Activated T-cell treated with anti-CD3 and anti-CD28 coated beads, Interleukin-2, amount 50 U/mL, for 72 hours (primary cell): ENCODE measurements at regions not wholly inside any gene's neighbourhood (a gene's known extent, or its start where the extent isn't known, plus 50 kb on each side); places are given as distances from the start of the nearest gene placed in this dataset.

ENCODE experiments used
- ATAC-seq, 2 donors: fragments of 150-1000 bp; cut with Tn5 transposase; replicated peaks in 1 of 2; 2 replicates each; pipeline ENCODE4 v1.10.0; 2021; ENCODE audit warnings: moderate library complexity in 2 of 2, mild to moderate bottlenecking in 1 of 2
- DNase-seq, 2 donors: peaks; one replicate each; pipeline ENCODE4 v3.0.0; 2021 to 2022; ENCODE audit warnings: mixed read lengths in 1 of 2
- H3K27ac Mint-ChIP-seq: one replicate; pipeline ENCODE4 v1.8.0; 2022; ENCODE audit warnings: mild to moderate bottlenecking, moderate library complexity, mixed read lengths
- H3K27me3 Mint-ChIP-seq: one replicate; pipeline ENCODE4 v1.8.0; 2022; ENCODE audit warnings: low read depth, mixed read lengths
- H3K36me3 Mint-ChIP-seq, 2 donors: one replicate each; pipeline ENCODE4 v1.8.0; 2022; ENCODE audit warnings: mixed read lengths in 2 of 2, mild to moderate bottlenecking in 1 of 2; ENCODE audit not compliant: insufficient read depth in 2 of 2
- H3K4me1 Mint-ChIP-seq: one replicate; pipeline ENCODE4 v1.8.0; 2022; ENCODE audit warnings: low read depth, mixed read lengths
- H3K4me3 Mint-ChIP-seq, 2 donors: one replicate each; pipeline ENCODE4 v1.8.0; 2022; ENCODE audit warnings: mild to moderate bottlenecking in 2 of 2, mixed read lengths in 2 of 2, moderate library complexity in 2 of 2
- H3K9me3 Mint-ChIP-seq, 2 donors: one replicate each; pipeline ENCODE4 v1.8.0; 2022; ENCODE audit warnings: mixed read lengths in 2 of 2

DNA sequence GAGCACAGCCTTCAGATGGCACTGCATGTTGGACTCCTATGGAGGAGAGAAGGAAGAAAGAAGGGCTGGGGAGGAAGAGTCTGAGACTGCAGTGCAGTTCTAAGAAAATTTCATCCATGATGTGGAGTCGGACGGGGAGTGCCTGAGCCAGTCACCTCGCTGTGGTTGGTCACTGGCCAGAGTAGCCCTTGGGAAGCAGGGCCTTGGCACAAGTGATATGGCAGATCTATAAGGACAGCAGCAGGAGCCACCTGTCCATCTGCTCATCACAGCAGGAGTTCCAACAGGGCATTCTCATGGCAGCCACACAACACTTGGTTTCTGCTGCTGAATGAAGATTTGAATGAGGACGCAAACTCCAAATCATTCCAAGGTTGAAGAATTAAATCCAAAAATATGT lies 314.8 kb downstream of the CYP26B1 start:
- Mint-ChIP-seq H3K36me3 (no peaks in the 10 kb centered on the region), H3K27me3 (no peaks in the 10 kb centered on the region), H3K27ac (no peak overlapping the region), H3K9me3 (no peaks in the 10 kb centered on the region), H3K4me3 (no peak overlapping the region), H3K4me1 (no peaks in the 10 kb centered on the region)
- DNase-seq (no peak), ATAC-seq (no peak)

DNA sequence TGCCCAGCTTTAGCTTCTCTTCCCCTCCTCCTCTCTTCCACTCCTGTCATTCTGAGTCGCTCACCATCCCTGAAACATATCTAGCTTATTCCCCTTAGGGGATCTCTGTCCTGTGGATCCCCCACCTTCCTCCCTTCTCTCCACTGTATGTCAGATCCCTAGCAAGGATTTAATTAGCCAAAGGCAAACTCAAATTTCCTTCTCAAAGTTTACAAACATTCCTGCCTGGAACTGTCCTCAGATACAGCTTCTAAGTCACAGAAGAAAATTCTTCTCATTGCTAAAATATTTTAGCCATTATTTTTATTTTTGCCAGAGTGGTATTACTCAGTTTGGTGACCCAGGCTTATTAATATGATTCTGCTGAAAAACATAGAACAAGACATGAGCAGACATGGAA lies 315.3 kb downstream of the CYP26B1 start:
- H3K9me3 Mint-ChIP-seq: no peaks in the 10 kb centered on the region
- DNase-seq (no peak), ATAC-seq (no peak)
- no peaks in the 10 kb centered on the region for H3K36me3 Mint-ChIP-seq
- H3K4me3 Mint-ChIP-seq: no peak overlapping the region
- no peak overlapping the region for H3K27ac Mint-ChIP-seq
- H3K4me1 Mint-ChIP-seq: no peaks in the 10 kb centered on the region
- no peaks in the 10 kb centered on the region for H3K27me3 Mint-ChIP-seq

DNA sequence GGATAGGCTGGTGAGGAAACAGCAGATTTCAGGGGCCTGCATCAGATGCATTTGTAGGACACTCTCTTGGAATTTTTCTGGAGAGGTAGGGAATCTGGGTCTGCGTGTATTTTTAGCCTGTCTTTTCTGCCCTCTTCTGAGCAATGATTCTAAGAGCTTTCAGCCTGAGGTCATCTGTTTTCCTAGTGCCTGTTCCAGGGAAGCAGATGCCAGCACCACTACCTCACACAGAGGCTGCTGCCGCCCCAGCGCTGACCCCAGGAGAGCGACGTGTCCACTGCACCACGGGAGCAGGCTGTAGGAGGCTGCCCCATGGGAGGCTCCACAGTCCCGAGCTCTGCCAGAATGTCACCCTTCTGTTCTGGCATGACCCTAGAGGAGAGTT lies 316.5 kb downstream of the CYP26B1 start:
- Mint-ChIP-seq H3K9me3 (no peaks in the 10 kb centered on the region), H3K27me3 (no peaks in the 10 kb centered on the region), H3K4me3 (no peak overlapping the region), H3K36me3 (no peaks in the 10 kb centered on the region), H3K4me1 (no peaks in the 10 kb centered on the region), H3K27ac (no peak overlapping the region)
- no peak for ATAC-seq
- DNase-seq: no peak

DNA sequence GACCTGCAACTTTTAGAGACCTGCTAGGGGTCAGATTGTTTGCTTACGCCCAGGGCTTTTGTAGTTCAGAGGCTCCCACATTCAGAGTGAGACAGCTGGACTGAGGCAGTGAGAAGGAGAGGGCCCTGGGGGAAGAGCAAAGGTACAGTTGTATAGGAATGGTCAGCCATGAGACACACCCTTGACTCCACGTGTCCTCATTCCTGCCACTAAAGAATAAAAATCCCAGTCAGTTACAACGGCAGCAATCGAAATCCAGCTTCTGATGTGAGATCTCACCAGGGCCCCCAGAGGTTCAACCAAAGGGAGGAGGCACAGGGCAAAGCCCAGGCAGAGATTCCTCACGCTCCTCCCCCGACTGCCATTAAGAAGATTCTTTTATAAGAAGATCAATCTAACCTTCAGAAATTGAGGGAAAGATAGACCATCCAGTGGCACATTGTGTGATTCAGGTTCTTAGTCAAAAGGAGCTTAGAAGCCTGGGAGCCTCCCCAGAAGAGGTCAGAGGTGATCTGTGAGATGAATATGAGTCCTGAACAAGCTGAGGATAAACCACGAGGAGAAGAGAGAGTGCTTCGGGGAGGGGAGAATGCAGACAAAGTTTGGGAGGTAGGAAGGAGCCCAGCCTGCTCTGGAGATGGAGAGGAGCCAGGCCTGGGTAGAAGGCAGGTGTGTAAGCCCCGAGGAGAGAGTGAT lies 317.0 kb downstream of the CYP26B1 start:
- DNase-seq (no peak), ATAC-seq (no peak)
- H3K4me3 Mint-ChIP-seq: no peak overlapping the region
- H3K4me1 Mint-ChIP-seq: no peaks in the 10 kb centered on the region
- H3K36me3 Mint-ChIP-seq: no peaks in the 10 kb centered on the region
- H3K27ac Mint-ChIP-seq: no peak overlapping the region
- H3K9me3 Mint-ChIP-seq: no peaks in the 10 kb centered on the region
- H3K27me3 Mint-ChIP-seq: no peaks in the 10 kb centered on the region

DNA sequence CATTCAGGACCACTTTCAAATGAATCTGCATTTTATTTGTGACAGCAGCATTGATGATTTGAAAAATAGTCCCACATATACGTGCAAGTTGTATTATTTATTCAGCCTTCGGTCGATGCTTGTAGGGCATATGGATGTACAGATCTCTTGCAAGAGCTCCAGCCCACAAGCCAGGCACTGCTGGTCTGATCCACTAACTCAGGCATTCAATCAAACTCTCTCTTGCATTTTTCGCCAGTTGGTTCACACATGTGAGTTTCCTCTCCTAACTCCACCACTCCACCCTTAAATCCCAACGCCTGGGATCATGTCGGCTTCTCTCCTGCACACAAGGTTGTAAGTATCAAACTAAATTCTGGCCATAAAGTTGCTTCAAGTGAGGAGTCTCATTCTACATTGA lies 318.7 kb downstream of the CYP26B1 start:
- H3K4me1 Mint-ChIP-seq: no peaks in the 10 kb centered on the region
- ATAC-seq: no peak
- H3K27ac Mint-ChIP-seq: no peak overlapping the region
- H3K27me3 Mint-ChIP-seq: peaks cover 8% of the 10 kb centered on the region
- H3K9me3 Mint-ChIP-seq: peaks cover 0 to 2% of the 10 kb centered on the region in 2 donors
- no peak for DNase-seq
- H3K36me3 Mint-ChIP-seq: no peaks in the 10 kb centered on the region
- H3K4me3 Mint-ChIP-seq: no peak overlapping the region

DNA sequence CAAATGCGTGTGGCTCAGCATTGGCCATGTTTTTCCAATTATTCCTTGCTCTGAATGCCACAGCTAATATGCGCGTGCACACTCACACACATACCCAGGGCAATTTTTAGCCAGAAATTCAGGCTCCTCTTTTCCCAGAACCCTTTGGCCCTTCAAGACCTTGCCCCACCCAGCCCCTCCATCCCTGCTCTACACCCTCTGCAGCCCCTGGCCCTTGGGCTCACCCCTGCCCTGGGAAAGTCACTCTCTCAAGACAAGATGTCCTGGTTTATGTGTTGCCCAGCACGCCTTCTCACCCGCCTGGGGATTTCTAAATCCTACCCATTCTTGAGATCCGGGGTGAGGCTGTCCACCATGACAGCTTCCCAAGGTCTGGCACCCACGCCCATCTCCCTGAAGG lies 319.7 kb downstream of the CYP26B1 start:
- Mint-ChIP-seq H3K27me3 (peaks cover 10% of the 10 kb centered on the region), H3K9me3 (peaks cover 0 to 2% of the 10 kb centered on the region in 2 donors), H3K4me1 (no peaks in the 10 kb centered on the region)

DNA sequence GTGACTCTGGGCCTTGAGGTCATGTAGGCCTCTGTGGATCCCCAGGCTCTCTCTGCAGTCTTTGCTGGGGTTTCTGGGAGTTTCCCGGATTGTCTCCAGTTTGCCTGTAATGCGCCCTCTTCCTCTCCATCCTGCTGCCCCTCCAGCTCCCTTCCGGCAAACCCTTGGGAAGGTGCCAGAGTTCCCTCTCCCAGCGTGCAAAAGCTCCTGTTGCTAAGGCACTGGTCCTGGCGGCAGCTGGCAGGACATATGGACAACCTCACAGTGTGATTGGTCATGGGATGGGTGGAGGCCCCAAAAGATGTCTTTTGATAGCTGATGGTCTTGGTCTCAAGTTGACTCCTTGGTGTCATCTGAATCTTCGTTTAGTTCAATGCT lies 320.1 kb downstream of the CYP26B1 start:
- no peak for ATAC-seq
- DNase-seq: no peak
- no peak overlapping the region for H3K27ac Mint-ChIP-seq
- no peaks in the 10 kb centered on the region for H3K36me3 Mint-ChIP-seq
- H3K27me3 Mint-ChIP-seq: peaks cover 13% of the 10 kb centered on the region
- no peak overlapping the region for H3K4me3 Mint-ChIP-seq
- no peaks in the 10 kb centered on the region for H3K4me1 Mint-ChIP-seq
- H3K9me3 Mint-ChIP-seq: peaks cover 0 to 4% of the 10 kb centered on the region in 2 donors

More for the DNA sequence above, 319.7 kb downstream of the CYP26B1 start:
- Mint-ChIP-seq H3K27ac (no peak overlapping the region), H3K36me3 (no peaks in the 10 kb centered on the region), H3K4me3 (no peak overlapping the region)
- DNase-seq (no peak), ATAC-seq (no peak)

DNA sequence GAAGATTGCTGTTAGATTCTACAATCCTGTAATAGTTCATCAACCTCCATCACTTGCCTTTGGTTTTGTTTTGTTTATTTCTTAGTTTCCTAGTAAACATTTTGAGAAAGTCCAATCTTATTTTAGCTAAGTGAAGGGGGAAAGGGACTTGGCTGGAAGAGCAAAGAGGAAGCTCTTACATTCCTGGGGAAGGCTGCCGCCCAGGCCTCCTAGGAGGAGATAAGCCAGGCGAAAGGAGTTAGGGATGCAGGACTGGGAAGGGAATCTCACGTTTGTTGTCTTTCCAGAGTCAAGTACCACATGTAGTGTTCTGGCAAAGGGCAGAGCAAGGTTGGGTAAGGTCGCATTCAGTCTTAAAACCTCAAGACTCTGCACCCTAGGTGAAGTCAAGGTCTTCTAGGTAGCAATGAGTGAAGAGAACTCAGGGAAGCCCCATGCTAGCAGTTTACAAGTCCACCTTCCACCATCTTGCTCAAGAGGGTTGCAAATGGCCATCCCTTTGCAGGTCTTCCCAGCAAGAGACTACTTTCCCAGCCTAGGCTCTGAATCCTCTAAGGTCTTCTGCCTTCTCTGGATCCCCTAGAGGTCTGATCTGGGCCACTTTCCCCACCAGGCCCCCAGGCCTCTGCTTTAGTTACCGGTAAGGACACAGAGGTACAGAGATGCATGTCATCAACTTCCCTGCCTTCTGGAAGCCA lies 320.7 kb downstream of the CYP26B1 start:
- Mint-ChIP-seq H3K27ac (no peak overlapping the region), H3K4me1 (no peaks in the 10 kb centered on the region), H3K27me3 (peaks cover 13% of the 10 kb centered on the region), H3K4me3 (no peak overlapping the region), H3K9me3 (peaks cover 0 to 4% of the 10 kb centered on the region in 2 donors), H3K36me3 (no peaks in the 10 kb centered on the region)
- no peak for DNase-seq
- ATAC-seq: no peak

DNA sequence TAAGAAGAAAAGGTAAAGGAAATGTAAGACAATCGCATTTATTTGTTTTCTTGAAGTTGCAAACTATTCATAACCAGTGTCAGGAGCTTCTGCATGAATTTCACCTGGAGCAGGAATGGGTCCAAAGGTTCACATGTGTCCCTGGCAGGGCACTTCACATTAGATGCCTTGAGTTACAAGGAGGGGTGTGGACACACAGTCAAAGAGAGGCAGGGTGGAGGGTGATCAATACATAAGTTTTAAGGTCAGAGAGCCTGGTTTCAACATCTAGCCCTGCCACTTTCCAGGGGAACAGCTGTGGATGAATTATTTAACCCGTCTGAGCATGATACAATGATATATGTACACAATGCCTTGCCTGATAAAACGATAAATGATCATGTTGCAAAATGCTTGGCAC lies 321.4 kb downstream of the CYP26B1 start:
- H3K36me3 Mint-ChIP-seq: no peaks in the 10 kb centered on the region
- H3K9me3 Mint-ChIP-seq: peaks cover 0 to 4% of the 10 kb centered on the region in 2 donors
- no peaks in the 10 kb centered on the region for H3K4me1 Mint-ChIP-seq
- DNase-seq (no peak), ATAC-seq (no peak)
- no peak overlapping the region for H3K27ac Mint-ChIP-seq
- H3K4me3 Mint-ChIP-seq: no peak overlapping the region
- H3K27me3 Mint-ChIP-seq: peaks cover 13% of the 10 kb centered on the region

DNA sequence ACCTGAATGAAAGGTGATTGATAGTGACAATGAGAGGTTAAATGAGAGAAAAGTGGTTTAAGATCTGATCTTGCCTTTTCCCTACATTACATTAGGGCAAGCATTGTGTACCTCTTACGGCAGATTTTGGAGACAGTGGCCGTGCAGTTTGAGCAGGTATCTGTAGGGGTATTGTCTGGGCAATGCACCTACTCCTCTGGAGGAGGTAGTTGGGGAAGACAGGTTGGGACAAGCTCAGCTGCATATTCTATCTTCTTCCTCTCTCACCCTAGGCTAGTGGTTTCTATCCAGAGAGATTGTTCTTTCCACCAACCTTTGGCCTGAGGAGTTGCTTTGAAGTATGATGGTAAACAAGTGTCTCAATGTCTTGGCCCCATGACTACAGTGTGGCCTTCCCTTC lies 323.2 kb downstream of the CYP26B1 start:
- no peaks in the 10 kb centered on the region for H3K4me1 Mint-ChIP-seq

DNA sequence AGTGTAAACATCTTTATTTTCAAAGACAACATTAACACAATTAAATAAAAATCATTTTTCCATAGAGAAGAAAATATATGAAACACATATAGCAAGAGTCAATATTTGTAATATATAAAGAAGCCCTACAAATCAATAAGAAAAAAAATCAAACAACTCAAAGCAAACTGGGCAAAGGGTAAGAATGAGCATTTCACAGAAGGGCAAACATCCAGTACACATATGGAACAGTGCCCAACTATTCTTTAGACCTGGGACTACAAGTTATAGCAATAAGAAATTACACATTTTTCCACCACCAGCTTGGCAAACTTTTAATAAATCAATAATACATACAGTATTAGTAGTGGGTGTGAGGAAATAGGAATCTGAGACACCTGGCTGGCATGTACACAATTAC lies 324.1 kb downstream of the CYP26B1 start:
- peaks cover 13% of the 10 kb centered on the region for H3K27me3 Mint-ChIP-seq
- H3K4me3 Mint-ChIP-seq: no peak overlapping the region

More for the DNA sequence above, 323.2 kb downstream of the CYP26B1 start:
- H3K4me3 Mint-ChIP-seq: no peak overlapping the region
- H3K27ac Mint-ChIP-seq: no peak overlapping the region
- DNase-seq (no peak), ATAC-seq (no peak)
- H3K9me3 Mint-ChIP-seq: peaks cover 0 to 4% of the 10 kb centered on the region in 2 donors
- H3K27me3 Mint-ChIP-seq: peaks cover 13% of the 10 kb centered on the region
- H3K36me3 Mint-ChIP-seq: no peaks in the 10 kb centered on the region

DNA sequence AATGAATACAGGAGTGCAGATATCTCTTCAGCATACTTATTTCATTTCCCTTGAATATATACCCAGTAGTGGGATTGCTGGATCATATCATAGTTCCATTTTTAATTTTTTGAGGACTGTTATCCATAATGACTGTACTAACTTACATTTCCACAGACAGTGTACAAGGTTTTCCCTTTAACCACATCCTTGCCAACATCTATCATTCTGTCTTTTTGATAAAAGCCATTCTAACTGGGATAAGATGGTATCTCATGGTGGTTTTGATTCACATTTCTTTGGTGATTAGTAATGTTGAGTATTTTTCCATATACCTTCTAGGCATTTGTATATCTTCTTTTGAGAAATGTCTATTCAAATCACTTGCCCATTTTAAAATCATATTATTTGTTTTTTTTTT lies 325.2 kb downstream of the CYP26B1 start:
- DNase-seq (no peak), ATAC-seq (no peak)
- Mint-ChIP-seq H3K27ac (no peak overlapping the region), H3K9me3 (peaks cover 0 to 4% of the 10 kb centered on the region in 2 donors), H3K36me3 (no peaks in the 10 kb centered on the region), H3K4me1 (no peaks in the 10 kb centered on the region), H3K27me3 (peaks cover 13% of the 10 kb centered on the region), H3K4me3 (no peak overlapping the region)

More for the DNA sequence above, 324.1 kb downstream of the CYP26B1 start:
- Mint-ChIP-seq H3K27ac (no peak overlapping the region), H3K36me3 (no peaks in the 10 kb centered on the region), H3K4me1 (no peaks in the 10 kb centered on the region), H3K9me3 (peaks cover 0 to 4% of the 10 kb centered on the region in 2 donors)
- no peak for ATAC-seq
- no peak for DNase-seq

DNA sequence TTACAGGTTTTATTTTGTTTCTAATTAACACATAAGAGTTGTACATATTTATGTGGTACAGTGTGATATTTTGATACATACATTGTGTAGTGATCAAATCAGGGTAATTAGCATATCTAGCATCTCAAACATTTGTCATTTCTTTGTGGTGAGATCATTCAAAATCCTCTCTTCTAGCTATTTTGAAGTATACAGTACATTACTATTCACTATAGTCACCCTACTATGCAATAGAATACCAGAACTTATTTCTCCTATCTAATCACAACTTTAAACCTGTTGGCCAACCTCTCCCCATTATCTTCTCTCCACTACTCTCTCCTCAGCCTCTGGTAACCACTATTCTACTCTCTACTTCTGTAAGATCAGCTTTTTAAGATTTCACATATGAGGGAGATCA lies 325.8 kb downstream of the CYP26B1 start:
- H3K27ac Mint-ChIP-seq: no peak overlapping the region
- no peak overlapping the region for H3K4me3 Mint-ChIP-seq
- H3K36me3 Mint-ChIP-seq: no peaks in the 10 kb centered on the region
- peaks cover 0 to 4% of the 10 kb centered on the region in 2 donors for H3K9me3 Mint-ChIP-seq
- ATAC-seq (no peak), DNase-seq (no peak)
- peaks cover 13% of the 10 kb centered on the region for H3K27me3 Mint-ChIP-seq
- H3K4me1 Mint-ChIP-seq: no peaks in the 10 kb centered on the region

DNA sequence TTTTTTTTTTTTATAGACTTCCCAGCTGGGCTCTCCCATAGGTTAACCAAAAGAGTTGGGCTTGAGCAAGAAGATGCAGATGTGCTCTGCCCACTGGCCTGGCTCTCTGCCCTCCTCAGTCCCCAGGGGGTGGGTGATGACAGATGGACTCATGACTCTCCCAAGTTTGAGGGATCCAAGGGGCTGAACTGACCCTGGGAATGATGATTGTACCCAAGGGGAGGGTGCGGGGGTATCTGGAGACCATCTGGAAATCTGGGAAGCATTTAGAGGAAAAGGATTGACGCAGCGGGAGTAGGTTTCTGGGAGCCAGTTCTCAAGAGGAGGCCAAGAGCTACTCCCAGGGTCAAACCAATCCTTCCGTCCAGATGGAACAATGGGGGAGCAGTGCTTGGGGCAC lies 330.8 kb downstream of the CYP26B1 start:
- DNase-seq (no peak), ATAC-seq (no peak)
- H3K27me3 Mint-ChIP-seq: no peaks in the 10 kb centered on the region
- no peak overlapping the region for H3K4me3 Mint-ChIP-seq
- no peaks in the 10 kb centered on the region for H3K9me3 Mint-ChIP-seq
- H3K4me1 Mint-ChIP-seq: no peaks in the 10 kb centered on the region
- H3K36me3 Mint-ChIP-seq: no peaks in the 10 kb centered on the region
- H3K27ac Mint-ChIP-seq: no peak overlapping the region
